HG02678 (cell line): ENCODE measurements at regions not wholly inside any gene's neighbourhood (a gene's known extent, or its start where the extent isn't known, plus 50 kb on each side); places are given as distances from the start of the nearest gene placed in this dataset.

Experiments
- ATAC-seq: cut with Tn5 transposase; IDR thresholded peaks from one replicate; pipeline ENCODE4 v1.9.1; 2021; ENCODE audit warnings: mild to moderate bottlenecking, moderate library complexity; ENCODE audit not compliant: unreplicated experiment

- no peak for ATAC-seq
Measured at GRCh38 chr21:38942748-38943211, 137.1 kb downstream of the ETS2 start.

GRCh38 chr21:38938769-38939168 lies 133.0 kb downstream of the ETS2 start:
- ATAC-seq = no peak

GRCh38 chr21:38938343-38938742 lies 132.6 kb downstream of the ETS2 start:
- no peak for ATAC-seq

- ATAC-seq = no peak
Measured at GRCh38 chr21:38937844-38938243, 132.1 kb downstream of the ETS2 start.

GRCh38 chr21:38937286-38937790 lies 131.6 kb downstream of the ETS2 start:
- ATAC-seq = no peak

GRCh38 chr21:38936240-38936639 lies 130.5 kb downstream of the ETS2 start:
- no peak for ATAC-seq

GRCh38 chr21:38933731-38934130 lies 128.0 kb downstream of the ETS2 start:
- no peak for ATAC-seq

GRCh38 chr21:38931291-38931690 lies 125.6 kb downstream of the ETS2 start:
- no peak for ATAC-seq

GRCh38 chr21:38930853-38931252 lies 125.1 kb downstream of the ETS2 start:
- ATAC-seq = no peak

GRCh38 chr21:38930066-38930465 lies 124.3 kb downstream of the ETS2 start:
- no peak for ATAC-seq

- no peak for ATAC-seq
Measured at GRCh38 chr21:38929652-38930051, 123.9 kb downstream of the ETS2 start.

GRCh38 chr21:38929142-38929541 lies 123.4 kb downstream of the ETS2 start:
- ATAC-seq = no peak

- ATAC-seq = no peak
Measured at GRCh38 chr21:38927776-38928175, 122.0 kb downstream of the ETS2 start.

- ATAC-seq = no peak
Measured at GRCh38 chr21:38925923-38926322, 120.2 kb downstream of the ETS2 start.

GRCh38 chr21:38925478-38925877 lies 119.7 kb downstream of the ETS2 start:
- ATAC-seq = no peak

GRCh38 chr21:38924954-38925353 lies 119.2 kb downstream of the ETS2 start:
- ATAC-seq = no peak

GRCh38 chr21:38923429-38923828 lies 117.7 kb downstream of the ETS2 start:
- ATAC-seq = no peak

- no peak for ATAC-seq
Measured at GRCh38 chr21:38922474-38923235, 116.9 kb downstream of the ETS2 start.

- no peak for ATAC-seq
Measured at GRCh38 chr21:38921511-38922251, 116.0 kb downstream of the ETS2 start.

- ATAC-seq = no peak
Measured at GRCh38 chr21:38920631-38921398, 115.1 kb downstream of the ETS2 start.

GRCh38 chr21:38918607-38919346 lies 113.0 kb downstream of the ETS2 start:
- no peak for ATAC-seq
